Activated naive CD8-positive, alpha-beta T cell treated with anti-CD3 and anti-CD28 coated beads, Interleukin-2, amount 50 U/mL, for 24 hours (primary cell): ENCODE measurements at regions not wholly inside any gene's neighbourhood (a gene's known extent, or its start where the extent isn't known, plus 50 kb on each side); places are given as distances from the start of the nearest gene placed in this dataset.

ENCODE experiments used
- ATAC-seq: fragments of 150-1000 bp; cut with Tn5 transposase; one replicate; pipeline ENCODE4 v1.10.0; 2021
- DNase-seq: peaks from one replicate; pipeline ENCODE4 v3.0.0; 2021
- H3K27ac Mint-ChIP-seq: one replicate; pipeline ENCODE4 v1.8.0; 2021; ENCODE audit warnings: mild to moderate bottlenecking, mixed read lengths
- H3K27me3 Mint-ChIP-seq: one replicate; pipeline ENCODE4 v1.8.0; 2021; ENCODE audit warnings: mixed read lengths
- H3K36me3 Mint-ChIP-seq: one replicate; pipeline ENCODE4 v1.8.0; 2021; ENCODE audit warnings: low read depth, mixed read lengths
- H3K4me1 Mint-ChIP-seq: one replicate; pipeline ENCODE4 v1.8.0; 2021; ENCODE audit warnings: mixed read lengths
- H3K4me3 Mint-ChIP-seq: one replicate; pipeline ENCODE4 v1.8.0; 2021; ENCODE audit warnings: mild to moderate bottlenecking, moderate library complexity, mixed read lengths
- H3K9me3 Mint-ChIP-seq: one replicate; pipeline ENCODE4 v1.8.0; 2021; ENCODE audit warnings: mixed read lengths

DNA sequence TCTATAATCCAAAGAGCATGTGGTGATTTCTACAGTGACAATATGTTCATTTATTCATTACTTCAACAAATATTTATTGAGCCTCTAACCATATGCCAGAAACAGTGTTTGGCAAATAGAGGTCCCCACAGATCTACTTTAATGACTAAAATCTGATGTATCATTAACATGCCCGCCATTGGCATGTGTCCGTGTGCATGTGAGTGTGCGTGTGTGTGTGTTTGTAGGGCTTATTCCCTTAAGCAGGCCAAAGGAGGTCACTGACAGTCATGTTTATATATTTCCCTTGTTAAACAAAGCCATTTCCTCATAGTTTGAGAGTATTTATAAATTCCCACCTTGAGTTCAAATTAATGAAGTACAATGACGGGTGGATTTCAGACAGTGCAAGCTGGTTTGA is 174.4 kb upstream of the IRX6 start:
- H3K9me3 Mint-ChIP-seq, result no peaks in the 10 kb centered on the region
- no peaks in the 10 kb centered on the region for H3K4me1 Mint-ChIP-seq
- H3K27me3 Mint-ChIP-seq, result peaks cover 3% of the 10 kb centered on the region
- H3K27ac Mint-ChIP-seq, result no peak overlapping the region
- DNase-seq, result no peak
- no peaks in the 10 kb centered on the region for H3K36me3 Mint-ChIP-seq
- no peak overlapping the region for H3K4me3 Mint-ChIP-seq
- no peak for ATAC-seq

DNA sequence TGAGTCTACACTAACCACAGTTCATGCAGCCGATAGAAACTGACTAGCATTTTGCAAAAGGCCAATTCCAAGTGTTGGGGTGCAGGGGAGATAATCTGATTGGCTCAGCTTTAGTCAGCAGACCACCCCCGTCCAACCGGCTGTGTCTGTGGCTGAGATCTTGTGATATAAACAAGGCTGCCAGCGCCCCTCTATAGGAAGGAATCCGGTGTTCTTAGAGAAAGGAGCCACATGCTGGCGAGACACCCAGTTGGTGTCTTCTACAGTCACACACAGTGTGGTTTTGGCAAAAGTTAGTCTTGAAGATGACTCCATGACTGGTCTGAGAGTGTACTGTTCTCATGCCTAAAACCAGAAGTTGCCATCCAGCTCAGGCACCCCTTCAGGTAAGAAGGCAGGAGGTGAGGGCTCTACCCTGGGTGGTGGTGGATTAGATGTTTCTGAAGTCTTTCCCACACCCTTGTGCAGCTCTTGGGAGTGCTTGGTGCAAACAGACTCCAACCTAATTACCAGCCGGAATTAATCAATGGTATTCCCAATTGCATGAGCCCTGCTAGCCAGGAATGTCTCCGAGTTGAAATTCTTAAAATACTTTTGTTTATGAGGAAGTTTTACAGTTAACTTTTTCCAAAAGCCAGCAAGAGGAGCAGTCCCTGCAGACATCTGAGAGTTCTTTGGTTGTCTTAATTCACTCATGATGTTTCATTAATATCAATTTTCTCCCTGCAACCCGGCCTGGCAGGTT is 172.3 kb upstream of the IRX6 start:
- no peaks in the 10 kb centered on the region for H3K4me1 Mint-ChIP-seq
- peaks cover 3% of the 10 kb centered on the region for H3K27me3 Mint-ChIP-seq
- H3K27ac Mint-ChIP-seq, result no peak overlapping the region
- DNase-seq (no peak), ATAC-seq (no peak)
- no peak overlapping the region for H3K4me3 Mint-ChIP-seq
- no peaks in the 10 kb centered on the region for H3K36me3 Mint-ChIP-seq
- no peaks in the 10 kb centered on the region for H3K9me3 Mint-ChIP-seq

DNA sequence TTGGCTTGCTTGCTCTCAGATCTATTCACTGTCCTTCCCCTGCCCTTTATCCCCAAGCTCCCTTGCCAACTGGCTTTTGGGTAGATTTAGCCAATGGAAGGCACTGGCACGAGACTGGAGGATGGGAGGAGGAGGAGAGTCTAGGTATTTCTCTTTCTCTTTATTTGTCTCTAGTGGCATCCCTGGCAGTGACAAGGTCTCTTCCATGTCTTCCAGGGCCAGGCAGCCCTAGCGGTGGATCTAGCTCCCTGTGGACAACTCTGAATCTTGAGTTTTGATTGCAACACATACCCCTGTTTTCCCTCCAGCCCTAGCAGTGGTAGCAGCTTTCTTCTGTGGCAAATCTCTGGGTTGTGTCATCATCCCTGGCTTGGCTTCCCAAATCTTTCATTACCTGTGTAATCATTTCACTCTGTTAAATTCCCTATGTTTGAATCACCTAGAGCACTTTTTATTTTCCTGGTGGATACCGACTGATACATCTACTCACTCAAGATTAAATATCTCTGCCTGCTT is 171.1 kb upstream of the IRX6 start:
- Mint-ChIP-seq H3K27ac (no peak overlapping the region), H3K4me3 (no peak overlapping the region), H3K9me3 (no peaks in the 10 kb centered on the region), H3K4me1 (no peaks in the 10 kb centered on the region), H3K36me3 (no peaks in the 10 kb centered on the region), H3K27me3 (peaks cover 3% of the 10 kb centered on the region)
- no peak for ATAC-seq
- no peak for DNase-seq

DNA sequence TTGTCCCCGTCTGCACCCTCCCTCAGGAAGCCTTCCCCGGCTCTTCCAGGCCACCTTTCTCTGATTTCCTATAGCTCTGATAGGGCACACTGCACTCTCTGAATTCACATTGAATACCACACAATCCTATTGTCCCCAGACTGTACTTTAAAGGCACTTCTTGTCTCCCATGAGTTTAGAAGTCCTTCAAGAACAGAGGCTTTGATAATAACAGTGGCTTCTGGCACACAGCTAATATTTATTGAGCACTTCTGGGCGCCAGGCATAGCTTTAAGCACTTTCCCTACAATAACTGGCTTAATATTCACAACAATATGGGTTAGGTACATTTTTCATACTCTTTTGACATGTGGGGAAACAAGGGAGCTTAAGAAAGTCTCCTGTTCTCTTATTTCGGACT is 169.7 kb upstream of the IRX6 start:
- no peak for DNase-seq
- no peak for ATAC-seq
- no peaks in the 10 kb centered on the region for H3K36me3 Mint-ChIP-seq
- no peak overlapping the region for H3K4me3 Mint-ChIP-seq
- H3K27ac Mint-ChIP-seq, result no peak overlapping the region
- H3K27me3 Mint-ChIP-seq, result peaks cover 3% of the 10 kb centered on the region
- H3K9me3 Mint-ChIP-seq, result peaks cover 6% of the 10 kb centered on the region
- H3K4me1 Mint-ChIP-seq, result no peaks in the 10 kb centered on the region

DNA sequence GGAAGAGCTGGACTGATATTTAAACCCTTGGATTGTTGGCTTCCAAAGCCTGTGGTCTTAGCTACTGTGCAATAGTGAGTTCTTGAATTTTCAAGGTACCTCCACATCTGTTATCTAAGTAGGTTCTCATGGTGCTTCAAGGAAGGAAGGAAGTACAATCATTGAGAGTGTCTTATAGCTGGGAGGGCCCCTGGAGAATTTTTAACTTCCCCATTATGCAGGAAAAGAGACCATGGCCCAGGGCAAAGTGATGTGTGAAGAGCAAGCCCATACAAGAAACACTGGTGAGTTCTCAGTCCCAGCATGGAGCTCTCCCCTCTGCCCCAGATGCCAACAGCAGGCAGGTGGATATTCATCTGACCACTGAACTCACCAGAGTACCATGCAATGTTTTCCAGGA is 169.0 kb upstream of the IRX6 start:
- no peak for ATAC-seq
- Mint-ChIP-seq H3K27ac (no peak overlapping the region), H3K27me3 (peaks cover 3% of the 10 kb centered on the region), H3K4me1 (no peaks in the 10 kb centered on the region), H3K36me3 (no peaks in the 10 kb centered on the region), H3K9me3 (peaks cover 6% of the 10 kb centered on the region), H3K4me3 (no peak overlapping the region)
- DNase-seq, result no peak

DNA sequence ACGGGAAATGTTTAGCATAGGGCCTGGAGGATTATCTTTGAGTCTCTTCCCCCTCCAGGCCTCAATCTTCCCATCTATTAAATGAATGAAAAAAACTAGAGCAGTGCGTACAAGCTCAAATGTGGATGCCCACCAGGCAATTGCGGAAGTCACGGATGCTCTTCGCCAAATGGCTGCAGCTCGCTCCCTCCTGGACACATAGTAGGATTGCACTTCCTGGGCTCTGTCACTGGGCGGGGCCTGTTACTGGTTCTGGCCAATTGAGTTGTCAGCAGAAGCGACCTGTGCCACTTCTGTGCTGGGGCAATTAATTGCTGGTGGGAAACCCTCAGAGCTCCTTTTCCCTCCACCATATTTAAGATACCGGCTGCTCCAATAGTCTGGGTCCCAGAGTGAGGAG is 168.2 kb upstream of the IRX6 start:
- DNase-seq, result no peak
- no peak overlapping the region for H3K4me3 Mint-ChIP-seq
- no peaks in the 10 kb centered on the region for H3K4me1 Mint-ChIP-seq
- H3K27ac Mint-ChIP-seq, result no peak overlapping the region
- no peaks in the 10 kb centered on the region for H3K36me3 Mint-ChIP-seq
- H3K9me3 Mint-ChIP-seq, result peaks cover 6% of the 10 kb centered on the region
- H3K27me3 Mint-ChIP-seq, result peaks cover 3% of the 10 kb centered on the region
- no peak for ATAC-seq

DNA sequence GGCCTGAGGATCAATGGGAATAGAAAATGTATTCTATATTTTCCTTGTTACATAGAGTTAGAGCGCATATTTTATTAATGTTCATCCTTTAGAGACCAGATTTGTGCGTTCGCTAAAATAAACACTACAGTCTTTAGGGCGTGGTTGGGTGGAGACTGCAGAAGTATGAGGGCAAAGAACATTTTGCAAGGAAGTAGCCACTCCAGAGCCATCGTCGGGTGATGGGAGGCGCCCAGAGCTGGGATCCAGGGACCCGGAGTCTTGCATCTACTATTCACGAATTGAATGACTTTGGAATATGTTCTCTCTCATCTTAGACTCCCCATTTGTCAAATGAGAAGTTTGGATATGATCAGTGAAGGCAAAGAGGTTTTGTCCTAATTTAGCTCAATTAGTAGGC is 154.2 kb upstream of the IRX6 start:
- no peak overlapping the region for H3K27ac Mint-ChIP-seq
- no peaks in the 10 kb centered on the region for H3K27me3 Mint-ChIP-seq
- no peaks in the 10 kb centered on the region for H3K9me3 Mint-ChIP-seq
- H3K4me1 Mint-ChIP-seq, result no peaks in the 10 kb centered on the region
- DNase-seq (no peak), ATAC-seq (no peak)
- no peaks in the 10 kb centered on the region for H3K36me3 Mint-ChIP-seq
- H3K4me3 Mint-ChIP-seq, result no peak overlapping the region

DNA sequence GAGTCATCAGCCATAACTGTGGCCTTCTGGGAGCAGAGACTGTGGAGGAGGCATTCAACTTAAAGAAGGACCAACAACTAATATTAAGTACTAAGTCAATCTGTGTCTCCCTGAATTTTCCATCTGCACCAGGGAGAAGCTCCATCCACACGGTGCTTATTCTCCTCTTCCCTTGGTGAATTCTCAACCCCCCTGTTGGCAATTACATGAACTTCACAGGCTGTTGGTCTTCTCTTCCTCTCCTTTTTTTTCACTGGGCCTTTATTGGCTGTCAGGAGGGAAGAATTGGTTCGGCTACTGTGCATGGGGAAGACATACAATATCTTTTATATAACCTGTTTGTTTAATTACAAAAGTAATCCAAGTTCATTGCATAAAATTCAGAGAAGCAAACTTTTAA is 152.8 kb upstream of the IRX6 start:
- H3K36me3 Mint-ChIP-seq, result no peaks in the 10 kb centered on the region
- no peak overlapping the region for H3K4me3 Mint-ChIP-seq
- no peak for ATAC-seq

DNA sequence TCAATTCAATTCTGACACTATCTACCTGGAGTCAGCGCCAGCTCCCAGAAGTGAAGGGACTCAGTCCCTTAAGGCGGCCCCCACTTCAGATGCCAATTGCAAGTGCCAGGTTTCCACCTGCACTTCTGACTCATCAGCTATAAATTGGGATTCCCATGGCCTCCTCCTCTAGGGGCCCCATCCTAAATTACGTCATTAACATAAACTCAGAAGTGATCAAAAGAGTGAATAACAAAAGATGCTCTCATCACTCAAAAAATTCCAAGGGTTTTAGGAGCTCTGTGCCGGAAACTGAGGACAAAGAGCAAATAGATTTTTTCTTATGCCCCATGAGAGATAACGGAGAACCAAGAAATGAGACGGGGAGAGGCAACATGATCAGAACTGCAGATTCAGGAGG is 148.6 kb upstream of the IRX6 start:
- Mint-ChIP-seq H3K36me3 (no peaks in the 10 kb centered on the region), H3K27ac (no peak overlapping the region), H3K4me3 (no peak overlapping the region), H3K9me3 (no peaks in the 10 kb centered on the region), H3K27me3 (no peaks in the 10 kb centered on the region), H3K4me1 (no peaks in the 10 kb centered on the region)
- DNase-seq (no peak), ATAC-seq (no peak)

More for the DNA sequence above, 152.8 kb upstream of the IRX6 start:
- Mint-ChIP-seq H3K9me3 (no peaks in the 10 kb centered on the region), H3K27ac (no peak overlapping the region), H3K27me3 (no peaks in the 10 kb centered on the region), H3K4me1 (no peaks in the 10 kb centered on the region)
- no peak for DNase-seq

DNA sequence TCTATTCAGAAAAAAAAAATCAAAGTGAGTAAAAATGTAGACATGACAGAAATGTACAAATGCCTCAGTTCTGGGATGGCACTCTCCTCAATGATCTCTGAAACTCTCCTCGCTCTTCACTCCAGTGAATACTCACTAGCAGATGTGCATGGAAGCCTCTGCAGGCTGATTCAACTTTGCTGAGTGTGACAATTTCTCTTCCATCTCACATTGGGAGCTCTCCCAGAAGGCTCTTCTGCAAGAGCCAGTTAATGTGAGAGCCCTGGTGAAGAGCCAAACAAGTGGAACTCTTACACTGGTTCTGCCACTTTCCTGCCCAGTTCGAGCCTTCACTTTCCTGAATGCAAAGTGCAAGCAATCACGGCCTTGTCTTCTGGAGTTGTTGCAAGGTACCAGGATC is 147.1 kb upstream of the IRX6 start:
- Mint-ChIP-seq H3K36me3 (no peaks in the 10 kb centered on the region), H3K4me1 (no peaks in the 10 kb centered on the region), H3K27me3 (no peaks in the 10 kb centered on the region), H3K27ac (no peak overlapping the region), H3K4me3 (no peak overlapping the region), H3K9me3 (no peaks in the 10 kb centered on the region)
- ATAC-seq, result no peak
- no peak for DNase-seq

DNA sequence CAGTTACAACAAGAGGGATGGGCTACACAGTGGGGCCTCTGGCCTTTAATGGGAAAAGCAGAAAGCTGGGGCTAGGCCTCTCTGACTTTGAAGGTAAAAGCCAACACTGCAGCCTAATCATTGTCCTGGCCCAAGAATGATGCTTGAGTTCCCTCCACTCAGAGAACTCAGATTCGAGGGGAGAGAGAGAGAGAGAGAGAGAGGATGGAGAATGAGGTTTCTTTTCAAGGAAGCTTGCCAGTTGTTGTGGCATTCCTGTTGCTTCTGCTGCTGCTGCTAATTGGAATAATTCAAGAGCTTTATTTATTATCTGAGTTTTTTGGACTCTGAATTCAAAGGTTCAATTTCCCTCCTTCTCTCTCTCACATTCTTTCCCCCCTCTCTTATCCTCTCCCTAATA is 144.6 kb upstream of the IRX6 start:
- no peak overlapping the region for H3K4me3 Mint-ChIP-seq

DNA sequence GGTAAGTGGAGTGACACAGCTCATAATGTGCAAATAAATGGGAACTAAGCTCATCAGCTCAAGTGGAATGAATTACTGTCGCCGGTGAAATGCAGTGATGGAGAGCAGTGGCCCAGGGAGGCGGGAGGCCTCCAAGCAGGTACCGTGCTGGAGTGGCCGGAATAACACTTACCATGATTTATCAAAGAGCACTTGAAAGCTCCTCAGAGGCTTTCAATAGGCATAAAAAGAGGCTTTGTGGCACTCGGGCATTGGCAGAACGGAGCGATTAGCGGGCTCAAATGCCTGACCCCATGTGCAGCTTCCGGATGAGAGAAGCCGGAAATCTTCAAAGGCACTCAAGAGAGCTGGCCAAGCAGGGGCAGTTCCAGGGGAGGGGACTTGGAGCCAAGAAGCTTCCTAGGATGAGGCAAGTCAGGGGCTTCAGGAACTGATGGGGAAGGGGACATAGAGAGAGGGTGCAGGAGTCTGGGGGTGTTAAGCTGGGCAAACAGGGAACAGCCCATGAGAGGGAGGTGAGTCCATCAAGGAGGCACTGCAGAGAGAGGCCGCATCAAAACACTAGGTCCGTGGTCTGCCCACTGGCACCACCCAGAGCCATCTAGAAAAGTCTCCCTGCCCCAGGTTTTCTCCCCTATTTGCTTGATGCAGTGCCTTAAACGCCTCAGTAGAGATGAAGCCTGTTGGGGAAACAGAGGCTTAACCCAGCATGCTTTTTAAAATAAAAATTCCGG is 144.0 kb upstream of the IRX6 start:
- DNase-seq, result no peak
- Mint-ChIP-seq H3K9me3 (no peaks in the 10 kb centered on the region), H3K4me3 (no peak overlapping the region), H3K36me3 (no peaks in the 10 kb centered on the region), H3K27ac (no peak overlapping the region), H3K27me3 (no peaks in the 10 kb centered on the region), H3K4me1 (no peaks in the 10 kb centered on the region)
- no peak for ATAC-seq

More for the DNA sequence above, 144.6 kb upstream of the IRX6 start:
- ATAC-seq (no peak), DNase-seq (no peak)
- no peaks in the 10 kb centered on the region for H3K27me3 Mint-ChIP-seq
- no peaks in the 10 kb centered on the region for H3K9me3 Mint-ChIP-seq
- H3K27ac Mint-ChIP-seq, result no peak overlapping the region
- H3K36me3 Mint-ChIP-seq, result no peaks in the 10 kb centered on the region
- H3K4me1 Mint-ChIP-seq, result no peaks in the 10 kb centered on the region

DNA sequence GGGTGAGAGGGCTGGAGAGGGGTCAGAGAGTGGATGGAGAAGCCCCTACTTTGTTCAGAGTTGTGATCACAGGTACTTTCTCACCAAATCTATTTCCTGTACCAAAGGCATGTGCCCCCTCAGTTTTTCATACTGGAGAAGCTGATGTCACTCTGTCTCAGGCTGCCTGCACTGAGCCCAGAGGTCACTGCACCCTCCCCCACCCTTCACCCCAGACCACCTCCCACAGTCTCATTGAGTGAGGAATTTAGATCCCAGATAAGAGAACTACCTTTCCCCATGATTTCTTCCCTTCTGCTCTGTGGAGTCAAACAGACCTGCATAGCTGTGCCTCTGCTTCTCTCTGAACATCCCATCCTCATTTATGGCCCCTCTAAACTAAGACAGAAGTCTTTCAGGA is 140.0 kb upstream of the IRX6 start:
- ATAC-seq, result no peak
- Mint-ChIP-seq H3K36me3 (no peaks in the 10 kb centered on the region), H3K4me3 (no peak overlapping the region), H3K9me3 (peaks cover 5% of the 10 kb centered on the region), H3K27me3 (peaks cover 7% of the 10 kb centered on the region), H3K4me1 (no peaks in the 10 kb centered on the region), H3K27ac (no peak overlapping the region)
- no peak for DNase-seq

DNA sequence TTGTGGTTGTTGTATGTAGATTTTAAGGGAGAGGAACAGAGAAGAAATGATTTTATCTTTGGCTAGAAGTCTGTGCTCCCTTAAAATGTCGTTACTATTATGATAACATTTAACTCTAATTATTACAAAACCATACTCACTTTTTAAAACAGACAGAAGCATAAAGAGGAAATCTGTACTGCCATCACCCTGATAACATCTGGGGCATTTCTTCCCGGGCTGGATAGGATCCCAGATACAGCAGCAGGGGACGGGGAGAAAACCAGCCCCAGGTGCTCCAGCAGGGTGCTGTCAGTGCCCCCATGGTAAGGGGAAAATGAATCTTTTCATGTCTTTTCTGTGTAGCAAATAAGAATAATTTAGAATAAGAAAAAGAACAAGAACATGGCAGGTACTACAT is 139.4 kb upstream of the IRX6 start:
- Mint-ChIP-seq H3K27me3 (peaks cover 9% of the 10 kb centered on the region), H3K4me1 (no peaks in the 10 kb centered on the region), H3K36me3 (no peaks in the 10 kb centered on the region), H3K4me3 (no peak overlapping the region), H3K27ac (no peak overlapping the region), H3K9me3 (peaks cover 5% of the 10 kb centered on the region)
- ATAC-seq (no peak), DNase-seq (no peak)

DNA sequence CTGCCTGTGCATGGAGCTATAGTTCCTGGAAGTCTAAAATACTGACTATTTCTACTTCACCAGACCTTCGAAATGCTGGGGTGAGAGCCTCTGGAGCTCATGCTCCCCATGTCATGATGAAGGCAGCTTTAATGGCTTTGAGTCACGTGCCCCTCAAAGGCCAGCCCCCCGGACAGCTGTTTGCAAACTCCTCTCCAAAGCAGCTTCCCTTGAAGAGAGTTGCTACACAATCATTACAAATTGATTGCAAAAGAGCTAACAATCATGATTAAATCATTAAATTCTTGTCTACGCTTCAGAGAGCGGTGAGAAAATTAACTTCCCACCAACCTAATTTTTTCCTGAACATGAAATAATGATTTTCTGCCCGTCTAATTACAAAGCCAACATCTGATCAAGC is 134.8 kb upstream of the IRX6 start:
- H3K4me1 Mint-ChIP-seq, result no peaks in the 10 kb centered on the region
- no peak overlapping the region for H3K4me3 Mint-ChIP-seq
- H3K27me3 Mint-ChIP-seq, result peaks cover 17% of the 10 kb centered on the region
- ATAC-seq (no peak), DNase-seq (no peak)
- H3K36me3 Mint-ChIP-seq, result no peaks in the 10 kb centered on the region
- H3K27ac Mint-ChIP-seq, result no peak overlapping the region
- peaks cover 5% of the 10 kb centered on the region for H3K9me3 Mint-ChIP-seq
